Fibroblast of peridontal ligament (primary cell): ENCODE measurements at regions not wholly inside any gene's neighbourhood (a gene's known extent, or its start where the extent isn't known, plus 50 kb on each side); places are given as distances from the start of the nearest gene placed in this dataset.
"Not testable (repeated sequence)": the region's sequence is repeated elsewhere in the genome, so short reads cannot be mapped to it uniquely, and the experiment has no call there.

ENCODE experiments used
- DNase-seq: peaks from one replicate; pipeline ENCODE4 v3.0.0-alpha.2; 2010; ENCODE audit errors: extremely low read depth

GRCh38 chr12:61282790-61283575 is 977.2 kb upstream of the USP15 start:
- DNase-seq = no peak

DNA sequence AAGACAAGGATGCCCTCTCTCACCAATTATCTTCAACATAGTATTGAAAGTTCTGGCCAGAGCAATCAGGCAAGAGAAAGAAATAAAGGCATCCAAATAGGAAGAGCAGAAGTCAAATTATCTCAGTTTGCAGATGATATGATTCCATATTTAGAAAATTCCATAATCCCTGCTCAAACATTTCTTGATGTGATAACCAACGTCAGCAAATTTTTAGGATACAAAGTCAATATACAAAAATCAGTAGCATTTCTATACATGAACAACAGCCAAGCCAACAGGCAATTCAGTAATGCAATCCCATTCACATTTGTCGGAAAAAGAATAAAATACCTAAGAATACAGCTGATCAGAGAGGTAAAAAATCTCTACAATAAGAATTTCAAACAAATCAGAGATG is 969.7 kb upstream of the USP15 start:
- DNase-seq = no peak

DNA sequence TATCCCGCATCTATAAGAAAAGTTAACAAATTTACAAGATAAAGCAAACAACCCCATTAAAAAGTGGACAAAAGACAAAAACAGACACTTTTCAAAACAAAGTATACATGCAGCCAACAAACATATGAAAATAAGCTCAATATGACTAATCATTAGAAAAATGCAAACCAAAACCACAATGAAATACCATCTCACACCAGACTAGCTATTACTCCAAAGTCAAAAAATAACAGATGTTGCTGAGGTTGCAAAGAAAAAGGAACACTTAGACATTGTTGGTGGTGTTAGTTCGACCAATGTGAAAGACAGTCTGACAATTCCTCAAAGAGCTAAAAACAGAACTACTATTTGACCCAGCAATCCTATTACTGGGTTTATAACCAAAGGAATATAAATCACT is 968.6 kb upstream of the USP15 start:
- no peak for DNase-seq

DNA sequence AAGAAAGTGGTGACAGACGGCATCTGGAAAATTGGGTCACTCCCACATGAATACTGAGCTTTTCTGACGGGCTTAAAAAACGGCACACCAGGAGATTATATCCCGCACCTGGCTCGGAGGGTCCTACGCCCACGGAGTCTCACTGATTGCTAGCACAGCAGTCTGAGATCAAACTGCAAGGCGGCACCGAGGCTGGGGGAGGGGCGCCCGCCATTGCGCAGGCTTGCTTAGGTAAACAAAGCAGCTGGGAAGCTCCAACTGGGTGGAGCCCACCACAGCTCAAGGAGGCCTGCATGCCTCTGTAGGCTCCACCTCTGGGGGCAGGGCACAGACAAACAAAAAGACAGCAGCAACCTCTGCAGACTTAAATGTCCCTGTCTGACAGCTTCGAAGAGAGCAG is 966.2 kb upstream of the USP15 start:
- not testable (repeated sequence) for DNase-seq

DNA sequence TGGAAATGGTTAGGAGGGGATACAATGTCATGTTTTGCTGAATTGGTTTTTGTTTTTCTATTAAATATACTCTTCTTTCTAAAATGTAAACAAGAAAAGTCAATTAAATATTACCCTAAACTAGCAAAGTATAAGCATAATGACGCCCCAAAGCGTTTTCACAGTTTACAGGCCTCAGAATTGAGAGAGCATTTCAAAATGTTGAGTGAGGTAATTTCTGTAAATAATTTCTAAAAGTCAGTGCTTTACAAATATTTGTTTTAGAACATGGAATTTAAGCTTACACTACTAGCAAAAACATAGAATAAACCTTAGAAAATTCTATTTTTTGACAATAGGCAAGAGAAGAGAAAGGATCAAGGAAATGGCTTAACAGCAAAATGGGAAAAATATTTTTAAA is 958.4 kb upstream of the USP15 start:
- no peak for DNase-seq

GRCh38 chr12:61302282-61302681 is 957.9 kb upstream of the USP15 start:
- no peak for DNase-seq

DNA sequence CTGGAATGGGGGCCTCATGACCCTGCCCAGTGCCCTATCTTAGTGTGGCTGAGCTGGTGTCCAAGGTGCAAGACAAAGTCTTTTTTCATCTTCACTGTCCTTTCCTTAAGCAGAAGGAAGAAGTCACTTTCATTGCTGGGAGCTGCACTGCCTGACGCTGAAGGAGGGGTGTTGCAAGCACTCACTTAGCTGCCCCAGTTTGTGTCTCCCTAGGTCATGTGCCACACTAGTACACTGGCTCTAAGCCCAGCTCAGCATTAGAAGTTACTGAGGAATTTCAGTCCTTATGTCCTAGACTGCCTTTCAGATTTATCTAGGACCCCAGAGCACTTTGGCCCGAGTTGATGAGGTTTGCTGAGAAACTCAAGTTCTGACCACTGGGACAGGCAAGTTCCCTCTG is 952.0 kb upstream of the USP15 start:
- no peak for DNase-seq

GRCh38 chr12:61311413-61311812 is 948.8 kb upstream of the USP15 start:
- no peak for DNase-seq

GRCh38 chr12:61348871-61349270 is 911.3 kb upstream of the USP15 start:
- DNase-seq = no peak

DNA sequence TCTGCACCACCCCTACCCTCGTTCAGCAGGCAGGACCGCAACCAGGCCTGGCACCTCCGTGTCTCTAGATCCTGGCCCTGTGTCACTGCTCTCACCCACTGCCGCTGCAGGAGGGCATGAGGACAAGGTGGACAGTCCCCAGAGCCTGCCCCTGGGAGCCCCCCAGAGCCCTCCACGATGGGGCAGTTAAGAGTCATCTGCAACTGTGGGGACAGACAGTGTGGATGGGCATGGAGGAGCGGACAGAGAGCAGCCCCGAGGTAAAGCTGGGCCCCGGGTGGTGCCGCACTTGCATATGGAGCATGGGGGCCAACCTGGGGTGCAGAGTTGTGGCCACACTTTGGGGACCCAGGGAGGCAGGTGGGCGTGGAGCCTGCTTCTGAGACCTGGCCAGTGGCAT is 905.1 kb upstream of the USP15 start:
- no peak for DNase-seq

DNA sequence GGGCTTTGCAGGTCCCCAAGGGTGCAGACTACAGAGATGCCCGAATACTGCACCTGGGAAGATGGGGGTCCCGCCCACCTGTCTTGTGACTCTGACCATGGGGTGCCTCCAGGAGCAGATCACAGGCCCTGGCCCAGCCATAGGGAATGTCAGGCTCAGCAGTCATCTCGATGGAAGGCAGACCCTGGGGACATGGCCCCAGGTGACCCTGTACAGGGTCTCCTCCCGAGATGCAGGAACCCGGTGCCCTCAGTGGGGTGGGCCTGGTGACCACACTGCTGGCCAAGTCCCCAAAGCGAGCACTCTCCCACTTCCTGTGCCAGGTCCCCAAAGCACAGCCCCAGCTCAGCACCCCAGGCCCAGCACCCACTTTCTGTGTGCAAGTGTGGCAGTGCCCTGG is 903.7 kb upstream of the USP15 start:
- no peak for DNase-seq

DNA sequence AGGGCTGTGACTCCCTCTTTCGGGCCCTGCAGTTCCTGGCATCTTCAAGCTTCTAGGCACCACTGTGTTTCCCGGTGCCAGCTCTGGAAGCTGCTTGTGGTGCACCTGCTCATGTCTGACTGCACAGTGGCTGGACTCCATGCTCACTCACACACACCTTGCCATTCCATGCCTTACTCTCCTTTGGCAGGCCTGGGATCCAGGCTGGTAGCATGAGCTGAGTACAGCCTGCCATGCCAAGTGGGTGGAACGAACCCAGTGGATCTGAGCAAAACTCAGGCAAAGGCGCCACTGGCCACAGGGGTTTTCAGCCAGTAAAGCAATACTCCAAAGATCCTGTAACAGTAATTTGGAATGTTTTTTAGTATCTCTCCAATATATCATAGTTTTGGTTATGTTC is 902.7 kb upstream of the USP15 start:
- no peak for DNase-seq

DNA sequence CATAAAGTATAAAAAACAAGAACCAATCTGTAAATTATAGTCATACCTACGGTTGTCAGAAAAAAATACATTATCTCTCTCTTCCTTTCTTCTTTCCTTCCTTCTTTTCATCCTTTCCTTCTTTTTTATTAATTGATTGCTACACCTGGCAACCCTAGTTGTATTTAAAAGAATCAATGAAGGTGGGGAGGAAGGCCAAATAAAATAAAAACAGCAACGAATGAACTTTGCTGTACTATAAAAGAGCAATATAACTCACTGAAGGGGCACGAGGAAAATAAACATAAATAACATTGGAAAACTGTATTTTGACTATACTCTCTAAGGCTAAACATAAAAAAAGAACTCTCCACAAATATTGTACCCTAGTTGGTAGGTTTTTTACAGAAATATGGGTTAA is 898.2 kb upstream of the USP15 start:
- DNase-seq = no peak

- DNase-seq = no peak
Observed at GRCh38 chr12:61365001-61365400, 895.2 kb upstream of the USP15 start.

GRCh38 chr12:61367281-61367785 is 892.9 kb upstream of the USP15 start:
- no peak for DNase-seq

DNA sequence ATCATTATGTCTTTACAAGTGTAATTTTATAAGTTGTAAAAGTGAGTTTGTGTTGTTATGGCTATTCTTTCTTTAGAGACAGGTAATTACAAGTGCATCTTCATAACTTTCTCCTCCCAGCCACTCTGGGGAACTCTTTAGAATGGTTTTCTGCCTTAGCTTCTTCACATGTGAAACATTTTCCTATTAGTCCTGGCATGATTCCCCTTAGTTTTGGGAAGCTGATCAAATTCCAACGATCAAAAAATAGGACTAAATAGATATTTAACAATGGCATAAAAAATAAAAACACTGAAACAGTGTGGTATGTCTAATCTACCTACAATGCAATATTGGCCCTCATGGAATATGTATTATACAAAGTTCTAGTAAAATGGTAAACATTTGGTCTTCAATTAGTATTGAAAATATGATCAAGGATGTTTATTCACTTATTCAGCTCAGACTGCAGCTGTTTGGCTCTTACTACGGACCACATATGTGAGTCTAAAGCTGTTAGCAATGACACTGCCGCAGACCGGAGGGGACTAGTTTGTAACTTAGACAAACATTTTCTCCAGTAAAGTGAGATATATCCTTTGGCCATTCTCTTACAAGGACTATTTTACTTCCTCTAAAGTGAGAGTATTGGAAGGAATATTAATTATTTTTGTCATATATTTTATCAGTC is 890.8 kb upstream of the USP15 start:
- no peak for DNase-seq

- DNase-seq = no peak
Observed at GRCh38 chr12:61384511-61384910, 875.7 kb upstream of the USP15 start.

DNA sequence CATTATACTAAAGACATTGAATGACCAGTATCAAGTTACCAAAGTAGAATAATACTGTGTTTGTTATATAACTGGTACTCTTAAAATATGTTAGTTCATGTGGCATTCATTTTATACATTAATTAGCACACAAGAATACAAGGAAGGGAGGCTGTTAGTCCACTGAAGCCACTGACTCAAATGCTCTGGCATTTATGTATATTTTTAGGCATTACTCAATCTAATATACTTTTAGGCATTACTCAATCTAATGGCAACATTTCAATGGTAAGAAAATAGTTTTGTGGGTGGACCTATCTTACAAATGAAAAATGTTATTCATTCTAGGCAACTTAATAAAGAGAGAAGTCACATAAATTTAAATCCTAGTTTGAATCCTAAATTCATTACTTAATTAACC is 874.4 kb upstream of the USP15 start:
- no peak for DNase-seq

- DNase-seq = no peak
Observed at GRCh38 chr12:61397668-61398067, 862.5 kb upstream of the USP15 start.

DNA sequence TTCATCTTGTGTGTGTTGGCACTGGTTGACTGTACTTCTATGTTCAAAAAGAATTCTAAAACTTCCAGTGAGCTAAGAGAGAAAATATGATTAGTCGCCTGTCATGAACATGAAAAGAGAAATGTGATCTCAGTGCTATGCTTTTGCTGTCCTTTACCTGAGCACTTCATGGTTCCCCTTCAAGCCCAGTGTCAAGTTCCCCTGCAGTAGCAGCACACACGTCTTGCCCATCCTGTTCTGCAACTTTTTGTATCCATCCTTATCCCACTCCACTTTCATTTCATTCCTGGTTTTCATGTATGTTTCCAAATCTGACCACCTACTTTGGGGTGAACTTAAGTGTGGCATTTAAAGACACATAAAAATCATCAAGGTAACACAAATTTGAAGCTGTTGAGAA is 848.0 kb upstream of the USP15 start:
- DNase-seq = no peak

DNA sequence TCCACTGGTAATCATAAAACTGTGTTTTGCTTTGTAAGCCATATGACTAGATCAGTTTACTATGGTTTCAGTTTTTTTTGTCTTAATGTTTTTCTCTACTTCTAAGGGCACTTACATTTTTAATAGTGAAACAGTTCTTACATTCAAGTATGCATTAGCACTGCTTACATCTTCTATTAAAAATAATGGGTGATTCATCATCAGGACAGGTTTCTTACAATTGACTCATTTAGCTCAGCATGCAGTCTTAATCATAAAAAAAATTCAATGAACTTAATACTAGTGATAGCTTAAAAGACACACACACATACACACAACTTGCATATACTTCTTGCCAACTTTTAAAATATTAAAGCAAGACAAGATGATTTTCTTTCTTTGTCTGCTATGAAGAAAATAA is 845.7 kb upstream of the USP15 start:
- DNase-seq = no peak

GRCh38 chr12:61422786-61423185 is 837.4 kb upstream of the USP15 start:
- no peak for DNase-seq

DNA sequence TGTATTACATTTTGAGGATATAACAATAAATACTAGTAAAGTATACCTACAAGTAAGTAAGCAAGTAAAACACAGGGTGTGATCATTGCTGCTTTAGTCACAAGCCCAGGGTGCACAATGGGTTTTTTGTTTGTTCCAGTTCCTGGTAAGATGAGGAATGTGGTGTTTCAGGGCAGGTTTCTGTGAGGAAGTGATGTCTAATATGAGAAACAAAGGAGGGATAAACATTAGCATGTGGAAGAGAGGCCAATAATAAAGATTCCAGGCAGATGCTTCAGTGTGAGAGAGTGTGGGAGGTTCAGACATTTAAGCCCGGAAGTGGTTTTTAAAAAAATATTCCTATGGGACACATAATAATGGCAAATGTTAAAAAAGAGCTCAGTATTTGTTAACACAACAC is 808.1 kb upstream of the USP15 start:
- DNase-seq = no peak
